Endothelial cell of umbilical vein (primary cell): ENCODE measurements at regions not wholly inside any gene's neighbourhood (a gene's known extent, or its start where the extent isn't known, plus 50 kb on each side); places are given as distances from the start of the nearest gene placed in this dataset.

Experiments
- BruUV-seq: library from RNA; stranded (reverse); fragments of 400-500 nt; replicated peaks from 2 replicates; lab custom pipeline; 2021; lab: Mats Ljungman, UMichigan
- CTCF ChIA-PET: fragments of 300-600, 350-600 bp; sonication (Branson Sonifier 250); formaldehyde crosslinking; loops from one replicate; lab custom pipeline; 2021; ENCODE audit warnings: antibody characterized with exemption, inconsistent platforms; lab: Charles Lee
- POLR2A ChIA-PET: fragments of 300-600, 350-600 bp; sonication (Branson Sonifier 250); formaldehyde crosslinking; loops from one replicate; lab custom pipeline; 2021; ENCODE audit warnings: antibody characterized with exemption, inconsistent platforms; lab: Charles Lee
- DNase-seq: peaks from one replicate; pipeline ENCODE4 v3.0.0-alpha.2; 2011; ENCODE audit warnings: low read depth, low spot score
- FAIRE-seq: peaks from 2 replicates; lab custom pipeline; 2011; peaks lifted over from hg19 to GRCh38; lab: Jason Lieb, UNC
- H2AFZ ChIP-seq: 2 replicates; pipeline ENCODE4 v1.6.0; 2012; ENCODE audit warnings: low read depth, low read length, control low read depth, inconsistent platforms
- H3K27ac ChIP-seq: 2 replicates; pipeline ENCODE4 v1.5.1; 2011; ENCODE audit warnings: low read depth, mild to moderate bottlenecking, control low read depth, low read length, moderate library complexity; ENCODE audit not compliant: insufficient read depth
- H3K27me3 ChIP-seq, 2 experiments: 2 replicates each; pipeline versions ENCODE4 v1.6.0 to v1.6.1; 2011; ENCODE audit warnings: low read length in 2 of 2, mixed read lengths in 1 of 2; ENCODE audit not compliant: control insufficient read depth in 2 of 2, insufficient read depth in 2 of 2
- H3K36me3 ChIP-seq, 2 experiments: 2 replicates in 1 of 2; 3 replicates in 1 of 2; pipeline ENCODE4 v1.5.1; 2011; ENCODE audit warnings: low read length in 2 of 2, mild to moderate bottlenecking in 1 of 2, moderate library complexity in 1 of 2; ENCODE audit not compliant: control insufficient read depth in 2 of 2, insufficient read depth in 2 of 2; ENCODE audit errors: extremely low read depth in 1 of 2
- H3K4me1 ChIP-seq: 3 replicates; pipeline ENCODE4 v1.5.1; 2011; ENCODE audit warnings: mild to moderate bottlenecking, low read length; ENCODE audit not compliant: control insufficient read depth, insufficient read depth; ENCODE audit errors: extremely low read depth
- H3K4me2 ChIP-seq: 2 replicates; pipeline ENCODE4 v1.6.1; 2011; ENCODE audit warnings: low read length, control low read depth, mixed read lengths; ENCODE audit not compliant: insufficient read depth
- H3K4me3 ChIP-seq, 3 experiments: fragments of 200-600 bp in 1 of 3; sonication (generic), shearing (Covaris generic) in 1 of 3; replicated peaks in 1 of 3; 2 replicates each; pipeline ENCODE4 v1.5.1; 2011 to 2016; ENCODE audit warnings: control low read depth in 3 of 3, low read length in 3 of 3, mild to moderate bottlenecking in 2 of 3, inconsistent platforms in 1 of 3, low read depth in 1 of 3, moderate library complexity in 1 of 3; ENCODE audit not compliant: insufficient read depth in 1 of 3
- H3K79me2 ChIP-seq: 2 replicates; pipeline ENCODE4 v1.6.0; 2012; ENCODE audit warnings: low read length, inconsistent platforms; ENCODE audit not compliant: control insufficient read depth, insufficient read depth
- H3K9ac ChIP-seq: replicated peaks from 2 replicates; pipeline ENCODE3; 2011; ENCODE audit warnings: low read length, control low read depth; ENCODE audit not compliant: insufficient read depth; ENCODE audit errors: extremely low read depth
- H3K9me1 ChIP-seq: replicated peaks from 3 replicates; pipeline ENCODE4 v1.6.0; 2011; ENCODE audit warnings: mild to moderate bottlenecking, low read length; ENCODE audit not compliant: control insufficient read depth, insufficient read depth; ENCODE audit errors: extremely low read depth
- H3K9me3 ChIP-seq: replicated peaks from 2 replicates; pipeline ENCODE4 v1.5.1; 2012; ENCODE audit warnings: low read length, inconsistent platforms; ENCODE audit not compliant: control insufficient read depth, insufficient read depth
- H4K20me1 ChIP-seq: replicated peaks from 2 replicates; pipeline ENCODE3; 2011; ENCODE audit warnings: mild to moderate bottlenecking, low read length; ENCODE audit not compliant: control insufficient read depth, insufficient read depth; ENCODE audit errors: extremely low read depth
- EZH2 ChIP-seq: IDR thresholded peaks from 2 replicates; pipeline ENCODE4 v1.6.1; 2012; ENCODE audit warnings: borderline replicate concordance, low read depth, mild to moderate bottlenecking, moderate library complexity, low read length, inconsistent platforms; ENCODE audit not compliant: severe bottlenecking
- FOS ChIP-seq: IDR thresholded peaks from 2 replicates; pipeline ENCODE4 v1.6.1; 2011; ENCODE audit warnings: mild to moderate bottlenecking, low read length, moderate library complexity, borderline replicate concordance; ENCODE audit not compliant: insufficient read depth
- GATA2 ChIP-seq: IDR thresholded peaks from 2 replicates; pipeline ENCODE4 v1.7.0; 2011; ENCODE audit warnings: low read depth, mild to moderate bottlenecking, moderate library complexity, mixed read lengths, low read length; ENCODE audit not compliant: insufficient read length, insufficient read depth
- JUN ChIP-seq: IDR thresholded peaks from 2 replicates; pipeline ENCODE4 v1.6.1; 2011; ENCODE audit warnings: borderline replicate concordance, low read depth; ENCODE audit not compliant: insufficient read length, insufficient read depth
- MYC ChIP-seq: IDR thresholded peaks from one replicate; pipeline ENCODE4 v1.6.1; 2011; ENCODE audit warnings: mild to moderate bottlenecking, low read depth, low read length
- POLR2A ChIP-seq: IDR thresholded peaks from 2 replicates; pipeline ENCODE4 v1.6.1; 2012; ENCODE audit warnings: low read depth, mild to moderate bottlenecking, control low read depth, low read length
- POLR2AphosphoS5 ChIP-seq: IDR thresholded peaks from 2 replicates; pipeline ENCODE4 v1.6.1; 2012; ENCODE audit warnings: low read depth, mild to moderate bottlenecking, control low read depth, low read length, moderate library complexity; ENCODE audit not compliant: insufficient read depth
- dilution Hi-C: fragments of 300-500 bp; cut with MboI; formaldehyde crosslinking; loops from one replicate; pipeline ENCODE4 v1.15.0; 2019; ENCODE audit warnings: low sequenced_read_pairs; ENCODE audit not compliant: extremely low pct_ligation_motif_present
- intact Hi-C: fragments of 100-400 bp; cut with micrococcal nuclease; formaldehyde crosslinking; loops from one replicate; pipeline ENCODE4 v1.10.0; 2022
- TF ChIP-seq, protein P1 (sequence below), 2 donors: IDR thresholded peaks; 1 replicate in 1 of 2; 2 replicates in 1 of 2; pipeline ENCODE4 v1.5.1; 2011; ENCODE audit warnings: low read length in 2 of 2, mild to moderate bottlenecking in 2 of 2, moderate library complexity in 2 of 2, control low read depth in 1 of 2, inconsistent platforms in 1 of 2, low read depth in 1 of 2; ENCODE audit not compliant: insufficient read depth in 1 of 2; ENCODE audit errors: extremely low read depth in 1 of 2
- TF ChIP-seq, protein P2 (sequence below): IDR thresholded peaks from 2 replicates; pipeline ENCODE4 v1.6.1; 2011; ENCODE audit not compliant: insufficient read depth, insufficient read length

GRCh38 chr18:70762812-70763211 is 474.0 kb downstream of the SOCS6 start:
- no peak overlapping the region for H2AFZ ChIP-seq
- H3K36me3 ChIP-seq, result no peaks in the 10 kb centered on the region
- H3K4me3 ChIP-seq, result no peak overlapping the region
- TF ChIP-seq, protein P1, sequence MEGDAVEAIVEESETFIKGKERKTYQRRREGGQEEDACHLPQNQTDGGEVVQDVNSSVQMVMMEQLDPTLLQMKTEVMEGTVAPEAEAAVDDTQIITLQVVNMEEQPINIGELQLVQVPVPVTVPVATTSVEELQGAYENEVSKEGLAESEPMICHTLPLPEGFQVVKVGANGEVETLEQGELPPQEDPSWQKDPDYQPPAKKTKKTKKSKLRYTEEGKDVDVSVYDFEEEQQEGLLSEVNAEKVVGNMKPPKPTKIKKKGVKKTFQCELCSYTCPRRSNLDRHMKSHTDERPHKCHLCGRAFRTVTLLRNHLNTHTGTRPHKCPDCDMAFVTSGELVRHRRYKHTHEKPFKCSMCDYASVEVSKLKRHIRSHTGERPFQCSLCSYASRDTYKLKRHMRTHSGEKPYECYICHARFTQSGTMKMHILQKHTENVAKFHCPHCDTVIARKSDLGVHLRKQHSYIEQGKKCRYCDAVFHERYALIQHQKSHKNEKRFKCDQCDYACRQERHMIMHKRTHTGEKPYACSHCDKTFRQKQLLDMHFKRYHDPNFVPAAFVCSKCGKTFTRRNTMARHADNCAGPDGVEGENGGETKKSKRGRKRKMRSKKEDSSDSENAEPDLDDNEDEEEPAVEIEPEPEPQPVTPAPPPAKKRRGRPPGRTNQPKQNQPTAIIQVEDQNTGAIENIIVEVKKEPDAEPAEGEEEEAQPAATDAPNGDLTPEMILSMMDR (IDR thresholded peaks at IDR 0.05; ENCODE audit: extremely low read depth in 1 of 2, insufficient read depth in 1 of 2, low read depth in 1 of 2, low read length in 2 of 2), result no peak
- TF ChIP-seq GATA2 (no peak), MYC (no peak), POLR2AphosphoS5 (no peak), JUN (no peak), POLR2A (no peak), FOS (no peak), EZH2 (no peak)
- TF ChIP-seq, protein P2, sequence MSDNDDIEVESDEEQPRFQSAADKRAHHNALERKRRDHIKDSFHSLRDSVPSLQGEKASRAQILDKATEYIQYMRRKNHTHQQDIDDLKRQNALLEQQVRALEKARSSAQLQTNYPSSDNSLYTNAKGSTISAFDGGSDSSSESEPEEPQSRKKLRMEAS, result no peak
- FAIRE-seq (no peak), DNase-seq (no peak)
- CTCF ChIA-PET, result no interaction called here
- H3K4me2 ChIP-seq, result no peak overlapping the region
- no peaks in the 10 kb centered on the region for H3K27me3 ChIP-seq
- no peaks in the 10 kb centered on the region for H4K20me1 ChIP-seq
- no peaks in the 10 kb centered on the region for H3K4me1 ChIP-seq
- POLR2A ChIA-PET, result no interaction called here
- no peak overlapping the region for H3K27ac ChIP-seq
- no peaks in the 10 kb centered on the region for H3K9me3 ChIP-seq
- dilution Hi-C loops, result no loop called here
- intact Hi-C loops, result no loop called here
- no peaks in the 10 kb centered on the region for H3K9me1 ChIP-seq
- no peaks in the 10 kb centered on the region for H3K79me2 ChIP-seq
- no TSS peak for BruUV-seq
- H3K9ac ChIP-seq, result no peak overlapping the region
